Esophagus mucosa (tissue), 1 donor: ENCODE measurements at regions not wholly inside any gene's neighbourhood (a gene's known extent, or its start where the extent isn't known, plus 50 kb on each side); places are given as distances from the start of the nearest gene placed in this dataset.

Source experiments
- ATAC-seq: fragments of 200-7000 bp; cut with Tn5 transposase; one replicate; pipeline ENCODE4 v1.9.1; 2020
- donor health status: DM: yes; HTN: yes; CAD: no.

- no peak for ATAC-seq
Observed at GRCh38 chr12:19058235-19059021, 71.1 kb upstream of the PLEKHA5 start.

- ATAC-seq: no peak
Observed at GRCh38 chr12:19064713-19065112, 64.8 kb upstream of the PLEKHA5 start.

GRCh38 chr12:19065223-19065622 is 64.3 kb upstream of the PLEKHA5 start:
- ATAC-seq: no peak

GRCh38 chr12:19065871-19066270 is 63.7 kb upstream of the PLEKHA5 start:
- ATAC-seq: no peak

- ATAC-seq: no peak
Observed at GRCh38 chr12:19066475-19067001, 63.0 kb upstream of the PLEKHA5 start.

- ATAC-seq: no peak
Observed at GRCh38 chr12:19068137-19068536, 61.4 kb upstream of the PLEKHA5 start.

GRCh38 chr12:19070341-19070740 is 59.2 kb upstream of the PLEKHA5 start:
- no peak for ATAC-seq

GRCh38 chr12:19074700-19075099 is 54.8 kb upstream of the PLEKHA5 start:
- no peak for ATAC-seq

GRCh38 chr12:19075711-19076340 is 53.7 kb upstream of the PLEKHA5 start:
- no peak for ATAC-seq
